ENCODE measurements at regions not wholly inside any gene's neighbourhood (a gene's known extent, or its start where the extent isn't known, plus 50 kb on each side); places are given as distances from the start of the nearest gene placed in this dataset.

DNA sequence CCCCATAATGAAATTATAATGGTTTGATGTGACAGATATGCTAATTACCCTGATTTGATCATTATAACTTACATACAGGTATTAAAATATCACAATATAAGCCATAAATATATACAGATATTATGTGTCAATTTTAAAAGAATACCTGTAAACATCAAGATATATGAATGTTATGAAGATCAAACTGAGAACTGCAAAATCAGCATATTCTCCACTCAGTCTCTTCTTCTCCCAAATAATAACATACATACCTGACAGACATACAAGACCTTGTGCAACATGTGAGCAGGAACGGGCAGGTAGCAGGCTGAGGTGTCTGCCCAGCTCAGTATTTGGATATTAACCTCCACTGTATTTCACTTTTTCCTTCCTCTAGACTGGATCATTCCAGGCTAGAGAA is 547.2 kb downstream of the UQCRFS1 start:
- DNase-seq (ENCODE audit: low read depth), result no peak
- peaks cover 22% of the 10 kb centered on the region for H3K9me3 ChIP-seq (ENCODE audit: control insufficient read depth, low read length)
- H3K4me1 ChIP-seq (ENCODE audit: control insufficient read depth, insufficient read depth, low read length), result no peaks in the 10 kb centered on the region
- no peaks in the 10 kb centered on the region for H3K36me3 ChIP-seq (ENCODE audit: control insufficient read depth, insufficient read depth, low read length, severe bottlenecking)
- H3K9ac ChIP-seq (ENCODE audit: low read length), result no peak overlapping the region
- H3K4me3 ChIP-seq (ENCODE audit: low read length), result no peak overlapping the region
- no peaks in the 10 kb centered on the region for H3K27me3 ChIP-seq (replicated peaks; ENCODE audit: control insufficient read depth, insufficient read depth, low read length)

- no peak overlapping the region for H3K9ac ChIP-seq (ENCODE audit: low read length)
- no peak for DNase-seq (ENCODE audit: low read depth)
- H3K4me1 ChIP-seq (ENCODE audit: control insufficient read depth, insufficient read depth, low read length), result no peaks in the 10 kb centered on the region
- no peaks in the 10 kb centered on the region for H3K36me3 ChIP-seq (ENCODE audit: control insufficient read depth, insufficient read depth, low read length, severe bottlenecking)
- H3K4me3 ChIP-seq (ENCODE audit: low read length), result no peak overlapping the region
- peaks cover 23% of the 10 kb centered on the region for H3K9me3 ChIP-seq (ENCODE audit: control insufficient read depth, low read length)
- H3K27me3 ChIP-seq (replicated peaks; ENCODE audit: control insufficient read depth, insufficient read depth, low read length), result no peaks in the 10 kb centered on the region
Observed at GRCh38 chr19:28656644-28657043, 556.3 kb downstream of the UQCRFS1 start.

DNA sequence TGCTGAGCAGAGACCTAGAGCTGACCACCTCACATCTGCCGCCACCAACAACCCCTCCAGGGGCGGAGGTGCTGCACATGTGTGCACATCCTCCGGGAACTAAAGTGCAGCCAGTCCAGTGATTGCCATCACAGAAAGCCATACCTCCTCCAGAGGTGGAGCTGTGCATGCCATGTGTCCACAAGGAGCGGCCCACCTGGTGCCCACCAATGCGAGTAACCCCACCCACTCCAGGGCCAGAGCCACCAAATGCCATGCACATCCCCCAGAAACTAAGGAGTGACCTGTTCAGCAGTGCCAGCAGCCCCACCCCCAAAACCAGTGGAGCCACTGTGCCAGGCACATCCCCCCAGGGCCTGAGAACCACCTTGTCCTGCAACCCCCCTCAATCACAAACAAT is 557.9 kb downstream of the UQCRFS1 start:
- peaks cover 8% of the 10 kb centered on the region for H3K27me3 ChIP-seq (replicated peaks; ENCODE audit: control insufficient read depth, insufficient read depth, low read length)
- no peaks in the 10 kb centered on the region for H3K4me1 ChIP-seq (ENCODE audit: control insufficient read depth, insufficient read depth, low read length)
- peaks cover 20% of the 10 kb centered on the region for H3K9me3 ChIP-seq (ENCODE audit: control insufficient read depth, low read length)
- H3K4me3 ChIP-seq (ENCODE audit: low read length), result no peak overlapping the region
- no peak for DNase-seq (ENCODE audit: low read depth)
- no peak overlapping the region for H3K9ac ChIP-seq (ENCODE audit: low read length)
- no peaks in the 10 kb centered on the region for H3K36me3 ChIP-seq (ENCODE audit: control insufficient read depth, insufficient read depth, low read length, severe bottlenecking)

GRCh38 chr19:28652765-28653164 is 560.2 kb downstream of the UQCRFS1 start:
- peaks cover 13% of the 10 kb centered on the region for H3K27me3 ChIP-seq (replicated peaks; ENCODE audit: control insufficient read depth, insufficient read depth, low read length)
- H3K36me3 ChIP-seq (ENCODE audit: control insufficient read depth, insufficient read depth, low read length, severe bottlenecking), result no peaks in the 10 kb centered on the region
- peaks cover 15% of the 10 kb centered on the region for H3K9me3 ChIP-seq (ENCODE audit: control insufficient read depth, low read length)
- no peak overlapping the region for H3K9ac ChIP-seq (ENCODE audit: low read length)
- no peaks in the 10 kb centered on the region for H3K4me1 ChIP-seq (ENCODE audit: control insufficient read depth, insufficient read depth, low read length)
- H3K4me3 ChIP-seq (ENCODE audit: low read length), result no peak overlapping the region
- no peak for DNase-seq (ENCODE audit: low read depth)

- H3K4me1 ChIP-seq (ENCODE audit: control insufficient read depth, insufficient read depth, low read length), result no peaks in the 10 kb centered on the region
Observed at GRCh38 chr19:28646629-28647028, 566.3 kb downstream of the UQCRFS1 start.

GRCh38 chr19:28644169-28644775 is 568.7 kb downstream of the UQCRFS1 start:
- DNase-seq (ENCODE audit: low read depth), result no peak
- H3K4me1 ChIP-seq (ENCODE audit: control insufficient read depth, insufficient read depth, low read length), result no peaks in the 10 kb centered on the region
- H3K4me3 ChIP-seq (ENCODE audit: low read length), result no peak overlapping the region
- H3K9me3 ChIP-seq (ENCODE audit: control insufficient read depth, low read length), result no peaks in the 10 kb centered on the region
- H3K9ac ChIP-seq (ENCODE audit: low read length), result no peak overlapping the region
- no peaks in the 10 kb centered on the region for H3K36me3 ChIP-seq (ENCODE audit: control insufficient read depth, insufficient read depth, low read length, severe bottlenecking)
- H3K27me3 ChIP-seq (replicated peaks; ENCODE audit: control insufficient read depth, insufficient read depth, low read length), result peaks cover 14% of the 10 kb centered on the region

More at GRCh38 chr19:28646629-28647028, 566.3 kb downstream of the UQCRFS1 start:
- DNase-seq (ENCODE audit: low read depth), result no peak
- Histone ChIP-seq H3K27me3 (replicated peaks; ENCODE audit: control insufficient read depth, insufficient read depth, low read length) (peaks cover 25% of the 10 kb centered on the region), H3K9ac (ENCODE audit: low read length) (no peak overlapping the region), H3K4me3 (ENCODE audit: low read length) (no peak overlapping the region), H3K9me3 (ENCODE audit: control insufficient read depth, low read length) (no peaks in the 10 kb centered on the region), H3K36me3 (ENCODE audit: control insufficient read depth, insufficient read depth, low read length, severe bottlenecking) (no peaks in the 10 kb centered on the region)

GRCh38 chr19:28642787-28643683 is 569.9 kb downstream of the UQCRFS1 start:
- Histone ChIP-seq H3K4me3 (ENCODE audit: low read length) (no peak overlapping the region), H3K4me1 (ENCODE audit: control insufficient read depth, insufficient read depth, low read length) (no peaks in the 10 kb centered on the region), H3K9ac (ENCODE audit: low read length) (no peak overlapping the region), H3K36me3 (ENCODE audit: control insufficient read depth, insufficient read depth, low read length, severe bottlenecking) (no peaks in the 10 kb centered on the region), H3K27me3 (replicated peaks; ENCODE audit: control insufficient read depth, insufficient read depth, low read length) (peaks cover 14% of the 10 kb centered on the region), H3K9me3 (ENCODE audit: control insufficient read depth, low read length) (no peaks in the 10 kb centered on the region)
- DNase-seq (ENCODE audit: low read depth), result no peak

GRCh38 chr19:28641395-28641794 is 571.6 kb downstream of the UQCRFS1 start:
- no peak for DNase-seq (ENCODE audit: low read depth)
- Histone ChIP-seq H3K36me3 (ENCODE audit: control insufficient read depth, insufficient read depth, low read length, severe bottlenecking) (no peaks in the 10 kb centered on the region), H3K9ac (ENCODE audit: low read length) (no peak overlapping the region), H3K4me1 (ENCODE audit: control insufficient read depth, insufficient read depth, low read length) (no peaks in the 10 kb centered on the region), H3K4me3 (ENCODE audit: low read length) (no peak overlapping the region), H3K9me3 (ENCODE audit: control insufficient read depth, low read length) (no peaks in the 10 kb centered on the region), H3K27me3 (replicated peaks; ENCODE audit: control insufficient read depth, insufficient read depth, low read length) (peaks cover 20% of the 10 kb centered on the region)

- Histone ChIP-seq H3K4me1 (ENCODE audit: control insufficient read depth, insufficient read depth, low read length) (no peaks in the 10 kb centered on the region), H3K9me3 (ENCODE audit: control insufficient read depth, low read length) (no peaks in the 10 kb centered on the region), H3K9ac (ENCODE audit: low read length) (no peak overlapping the region), H3K4me3 (ENCODE audit: low read length) (no peak overlapping the region), H3K36me3 (ENCODE audit: control insufficient read depth, insufficient read depth, low read length, severe bottlenecking) (no peaks in the 10 kb centered on the region), H3K27me3 (replicated peaks; ENCODE audit: control insufficient read depth, insufficient read depth, low read length) (peaks cover 29% of the 10 kb centered on the region)
- DNase-seq (ENCODE audit: low read depth), result no peak
Observed at GRCh38 chr19:28640506-28640905, 572.4 kb downstream of the UQCRFS1 start.

- no peaks in the 10 kb centered on the region for H3K36me3 ChIP-seq (ENCODE audit: control insufficient read depth, insufficient read depth, low read length, severe bottlenecking)
- H3K4me1 ChIP-seq (ENCODE audit: control insufficient read depth, insufficient read depth, low read length), result no peaks in the 10 kb centered on the region
- no peak overlapping the region for H3K4me3 ChIP-seq (ENCODE audit: low read length)
- H3K9me3 ChIP-seq (ENCODE audit: control insufficient read depth, low read length), result peaks cover 6% of the 10 kb centered on the region
- no peak for DNase-seq (ENCODE audit: low read depth)
- no peak overlapping the region for H3K9ac ChIP-seq (ENCODE audit: low read length)
- H3K27me3 ChIP-seq (replicated peaks; ENCODE audit: control insufficient read depth, insufficient read depth, low read length), result peaks cover 24% of the 10 kb centered on the region
Observed at GRCh38 chr19:28638445-28638844, 574.5 kb downstream of the UQCRFS1 start.

DNA sequence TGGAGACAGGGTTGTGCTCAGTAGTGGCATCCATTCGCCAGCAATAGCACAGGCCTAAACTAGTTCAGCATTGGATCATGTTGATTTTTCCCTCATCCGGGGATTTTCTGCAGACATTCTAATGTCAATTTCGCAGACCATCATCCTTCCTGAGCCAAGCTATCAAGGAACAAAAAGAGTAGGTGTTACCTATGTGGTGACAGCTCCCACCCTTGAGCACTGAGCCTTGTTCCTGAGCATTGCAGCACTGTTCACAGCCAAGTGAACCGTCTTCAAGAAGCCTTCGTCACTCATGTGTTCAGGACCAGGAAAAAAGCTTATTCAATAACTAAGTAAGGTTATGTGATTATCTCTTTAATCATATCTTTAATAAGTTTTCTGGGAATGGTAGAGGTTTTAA is 576.2 kb downstream of the UQCRFS1 start:
- H3K9me3 ChIP-seq (ENCODE audit: control insufficient read depth, low read length), result peaks cover 6% of the 10 kb centered on the region
- no peak overlapping the region for H3K4me3 ChIP-seq (ENCODE audit: low read length)
- DNase-seq (ENCODE audit: low read depth), result no peak
- H3K36me3 ChIP-seq (ENCODE audit: control insufficient read depth, insufficient read depth, low read length, severe bottlenecking), result no peaks in the 10 kb centered on the region
- H3K9ac ChIP-seq (ENCODE audit: low read length), result no peak overlapping the region
- no peaks in the 10 kb centered on the region for H3K4me1 ChIP-seq (ENCODE audit: control insufficient read depth, insufficient read depth, low read length)
- peaks cover 17% of the 10 kb centered on the region for H3K27me3 ChIP-seq (replicated peaks; ENCODE audit: control insufficient read depth, insufficient read depth, low read length)

Measured in adipocyte (in vitro differentiated cells).